Activated CD4-positive, alpha-beta T cell treated with anti-CD3 and anti-CD28 coated beads, Interleukin-2, amount 50 U/mL, for 24 hours (primary cell): ENCODE measurements at regions not wholly inside any gene's neighbourhood (a gene's known extent, or its start where the extent isn't known, plus 50 kb on each side); places are given as distances from the start of the nearest gene placed in this dataset.
"Not testable (repeated sequence)": the region's sequence is repeated elsewhere in the genome, so short reads cannot be mapped to it uniquely, and the experiment has no call there.

Experiments used
- DNase-seq, 2 donors: peaks; one replicate each; pipeline ENCODE4 v3.0.0-alpha.2; 2020; ENCODE audit warnings: low read depth in 1 of 2, low spot score in 1 of 2

- DNase-seq, result no peak
These were observed 311.5 kb upstream of the ROPN1 start for GRCh38 chr3:124303305-124303910.

- no peak for DNase-seq
These were observed 314.7 kb upstream of the ROPN1 start for GRCh38 chr3:124306665-124307064.

- no peak for DNase-seq
These were observed 321.7 kb upstream of the ROPN1 start for GRCh38 chr3:124313621-124314020.

GRCh38 chr3:124315215-124316033 lies 323.5 kb upstream of the ROPN1 start:
- no peak for DNase-seq

- no peak for DNase-seq
These were observed 324.0 kb upstream of the ROPN1 start for GRCh38 chr3:124316034-124316287.

GRCh38 chr3:124318014-124318413 lies 326.1 kb upstream of the ROPN1 start:
- no peak for DNase-seq

GRCh38 chr3:124318656-124319055 lies 326.7 kb upstream of the ROPN1 start:
- DNase-seq, result no peak

- no peak for DNase-seq
These were observed 329.1 kb upstream of the ROPN1 start for GRCh38 chr3:124320976-124321375.

- DNase-seq, result no peak
These were observed 330.5 kb upstream of the ROPN1 start for GRCh38 chr3:124322309-124322880.

- no peak for DNase-seq
These were observed 331.0 kb upstream of the ROPN1 start for GRCh38 chr3:124322966-124323365.

- DNase-seq, result no peak
These were observed 333.3 kb upstream of the ROPN1 start for GRCh38 chr3:124325248-124325647.

- DNase-seq, result no peak
These were observed 337.8 kb upstream of the ROPN1 start for GRCh38 chr3:124329723-124330122.

- no peak for DNase-seq
These were observed 342.2 kb upstream of the ROPN1 start for GRCh38 chr3:124333931-124334640.

GRCh38 chr3:124336067-124336656 lies 344.2 kb upstream of the ROPN1 start:
- DNase-seq, result no peak

- DNase-seq, result no peak
These were observed 353.9 kb upstream of the ROPN1 start for GRCh38 chr3:124345845-124346244.

GRCh38 chr3:124346487-124346886 lies 354.6 kb upstream of the ROPN1 start:
- no peak for DNase-seq

GRCh38 chr3:124347418-124347817 lies 355.5 kb upstream of the ROPN1 start:
- no peak for DNase-seq

- not testable (repeated sequence) for DNase-seq
These were observed 356.6 kb upstream of the ROPN1 start for GRCh38 chr3:124348555-124348954.

- no peak for DNase-seq
These were observed 359.7 kb upstream of the ROPN1 start for GRCh38 chr3:124351430-124352148.

- DNase-seq, result no peak
These were observed 360.2 kb upstream of the ROPN1 start for GRCh38 chr3:124352149-124352539.

- DNase-seq, result no peak
These were observed 361.8 kb upstream of the ROPN1 start for GRCh38 chr3:124353691-124354090.
